Neural cell (in vitro differentiated cells): ENCODE measurements at regions not wholly inside any gene's neighbourhood (a gene's known extent, or its start where the extent isn't known, plus 50 kb on each side); places are given as distances from the start of the nearest gene placed in this dataset.

ENCODE experiments used
- H2AFZ ChIP-seq: fragments of 200-600, 300-800 bp; sonication (generic), shearing (Covaris generic); 2 replicates; pipeline ENCODE4 v1.6.0; 2014; ENCODE audit warnings: low read depth, mild to moderate bottlenecking, antibody characterized with exemption, low read length, moderate library complexity
- H3F3A ChIP-seq: fragments of 200-600 bp; shearing (Covaris generic); 2 replicates; pipeline ENCODE4 v1.6.1; 2016; ENCODE audit warnings: mild to moderate bottlenecking, moderate library complexity, mixed read lengths, antibody characterized with exemption, low read length; ENCODE audit not compliant: insufficient read depth, poor library complexity, severe bottlenecking
- H3K27ac ChIP-seq: fragments of 200-600, 300-800 bp; sonication (generic), shearing (Covaris generic); 2 replicates; pipeline ENCODE4 v1.5.1; 2014; ENCODE audit warnings: mild to moderate bottlenecking, low read length, moderate library complexity
- H3K27me3 ChIP-seq: fragments of 300-800, 200-600 bp; sonication (generic), shearing (Covaris generic); 2 replicates; pipeline ENCODE4 v1.6.0; 2014; ENCODE audit warnings: mild to moderate bottlenecking, low read depth, low read length, moderate library complexity; ENCODE audit not compliant: insufficient read depth
- H3K36me3 ChIP-seq: fragments of 300-800, 200-600 bp; sonication (generic), shearing (Covaris generic); 2 replicates; pipeline ENCODE4 v1.5.1; 2014; ENCODE audit warnings: mild to moderate bottlenecking, antibody characterized with exemption, low read length, moderate library complexity; ENCODE audit not compliant: insufficient read depth
- H3K4me2 ChIP-seq: fragments of 300-800, 200-600 bp; sonication (generic), shearing (Covaris generic); 2 replicates; pipeline ENCODE4 v1.6.0; 2014; ENCODE audit warnings: mild to moderate bottlenecking, low read length
- H3K4me3 ChIP-seq: fragments of 300-800, 200-600 bp; sonication (generic), shearing (Covaris generic); 2 replicates; pipeline ENCODE4 v1.5.1; 2014; ENCODE audit warnings: mild to moderate bottlenecking, low read length, moderate library complexity
- H3K79me2 ChIP-seq: fragments of 200-600 bp; shearing (Covaris generic); replicated peaks from 2 replicates; pipeline ENCODE4 v1.6.0; 2014; ENCODE audit warnings: mild to moderate bottlenecking, low read length, moderate library complexity; ENCODE audit not compliant: insufficient read depth
- H3K9ac ChIP-seq: fragments of 300-800, 200-600 bp; sonication (generic), shearing (Covaris generic); 2 replicates; pipeline ENCODE4 v1.6.1; 2016; ENCODE audit warnings: mild to moderate bottlenecking, low read length, mixed read lengths
- H3K9me2 ChIP-seq: fragments of 200-600 bp; shearing (Covaris generic); 2 replicates; pipeline ENCODE4 v1.6.1; 2016; ENCODE audit warnings: mild to moderate bottlenecking, low read length, mixed read lengths; ENCODE audit not compliant: insufficient read depth
- H3K9me3 ChIP-seq: fragments of 200-600, 300-800 bp; sonication (generic), shearing (Covaris generic); 2 replicates; pipeline ENCODE4 v1.6.1; 2016; ENCODE audit warnings: mild to moderate bottlenecking, mixed run types, low read length, moderate library complexity, mixed read lengths
- H4K20me1 ChIP-seq: fragments of 200-600 bp; shearing (Covaris generic); 2 replicates; pipeline ENCODE4 v1.6.1; 2016; ENCODE audit warnings: mild to moderate bottlenecking, mixed run types; ENCODE audit not compliant: insufficient read depth
- EP300 ChIP-seq: fragments of 450-650 bp; conservative IDR thresholded peaks from 2 replicates; pipeline ENCODE4 v1.6.1; 2014; ENCODE audit warnings: antibody characterized with exemption, mild to moderate bottlenecking, moderate library complexity; ENCODE audit not compliant: poor library complexity, severe bottlenecking
- EZH2 ChIP-seq: fragments of 200-600, 300-800 bp; shearing (Covaris generic), sonication (generic); IDR thresholded peaks from 2 replicates; pipeline ENCODE4 v1.6.1; 2014; ENCODE audit warnings: antibody characterized with exemption, low read length, borderline replicate concordance, mild to moderate bottlenecking; ENCODE audit not compliant: insufficient read depth, poor library complexity, severe bottlenecking
- MXI1 ChIP-seq: fragments of 450-650 bp; conservative IDR thresholded peaks from 2 replicates; pipeline ENCODE4 v1.6.1; 2014; ENCODE audit warnings: antibody characterized with exemption, mild to moderate bottlenecking; ENCODE audit not compliant: poor library complexity, severe bottlenecking
- POLR2AphosphoS5 ChIP-seq: IDR thresholded peaks from 2 replicates; pipeline ENCODE4 v1.6.1; 2012
- RAD21 ChIP-seq: fragments of 450-650 bp; conservative IDR thresholded peaks from 2 replicates; pipeline ENCODE4 v1.6.1; 2014; ENCODE audit warnings: antibody characterized with exemption, mild to moderate bottlenecking, moderate library complexity
- SMC3 ChIP-seq: fragments of 450-650 bp; conservative IDR thresholded peaks from 2 replicates; pipeline ENCODE4 v1.6.1; 2014; ENCODE audit warnings: antibody characterized with exemption, mild to moderate bottlenecking, moderate library complexity; ENCODE audit not compliant: poor library complexity
- TAF1 ChIP-seq: IDR thresholded peaks from 2 replicates; pipeline ENCODE4 v1.6.1; 2012; ENCODE audit warnings: low read depth
- TF ChIP-seq, protein P1 (sequence below): IDR thresholded peaks from 2 replicates; pipeline ENCODE4 v1.6.1; 2012; ENCODE audit warnings: borderline replicate concordance
- TF ChIP-seq, protein P2 (sequence below): fragments of 450-650 bp; IDR thresholded peaks from 2 replicates; pipeline ENCODE4 v1.5.1; 2014; ENCODE audit warnings: antibody characterized with exemption, mild to moderate bottlenecking, moderate library complexity; ENCODE audit not compliant: poor library complexity, severe bottlenecking

GRCh38 chr14:66380143-66380542 is 106.0 kb upstream of the CCDC196 start:
- Histone ChIP-seq H4K20me1 (no peaks in the 10 kb centered on the region), H3K4me2 (no peak overlapping the region), H3F3A (no peaks in the 10 kb centered on the region), H3K79me2 (no peaks in the 10 kb centered on the region), H3K36me3 (no peaks in the 10 kb centered on the region), H2AFZ (no peak overlapping the region), H3K9ac (no peak overlapping the region), H3K9me2 (no peaks in the 10 kb centered on the region), H3K4me3 (no peak overlapping the region), H3K27ac (no peak overlapping the region), H3K9me3 (no peaks in the 10 kb centered on the region), H3K27me3 (no peaks in the 10 kb centered on the region)
- TF ChIP-seq TAF1, result no peak

DNA sequence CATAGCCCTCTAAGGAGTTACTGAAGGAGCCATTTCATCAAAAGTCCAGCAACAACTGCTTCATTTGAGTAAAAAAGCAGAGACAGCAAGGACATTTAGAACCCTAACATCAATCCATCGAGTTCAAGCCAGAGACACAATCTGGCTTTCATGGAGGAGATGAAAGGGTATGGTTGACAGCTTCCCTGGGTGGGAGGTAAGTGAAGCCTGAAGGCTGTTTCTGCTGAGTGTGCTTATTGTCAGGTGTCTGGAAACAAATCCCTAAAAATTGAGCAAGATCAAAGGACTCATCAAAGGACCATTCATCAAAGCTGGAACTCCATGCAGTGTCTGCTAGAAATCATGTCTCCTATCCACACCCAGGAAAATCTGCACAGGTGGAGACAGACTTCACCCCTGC is 104.4 kb upstream of the CCDC196 start:
- no peaks in the 10 kb centered on the region for H3K9me3 ChIP-seq
- H2AFZ ChIP-seq, result no peak overlapping the region
- no peaks in the 10 kb centered on the region for H3K79me2 ChIP-seq
- no peak overlapping the region for H3K4me3 ChIP-seq
- TF ChIP-seq EZH2 (no peak), MXI1 (no peak), RAD21 (no peak), POLR2AphosphoS5 (no peak), EP300 (no peak), SMC3 (no peak), TAF1 (no peak)
- TF ChIP-seq, protein P1, sequence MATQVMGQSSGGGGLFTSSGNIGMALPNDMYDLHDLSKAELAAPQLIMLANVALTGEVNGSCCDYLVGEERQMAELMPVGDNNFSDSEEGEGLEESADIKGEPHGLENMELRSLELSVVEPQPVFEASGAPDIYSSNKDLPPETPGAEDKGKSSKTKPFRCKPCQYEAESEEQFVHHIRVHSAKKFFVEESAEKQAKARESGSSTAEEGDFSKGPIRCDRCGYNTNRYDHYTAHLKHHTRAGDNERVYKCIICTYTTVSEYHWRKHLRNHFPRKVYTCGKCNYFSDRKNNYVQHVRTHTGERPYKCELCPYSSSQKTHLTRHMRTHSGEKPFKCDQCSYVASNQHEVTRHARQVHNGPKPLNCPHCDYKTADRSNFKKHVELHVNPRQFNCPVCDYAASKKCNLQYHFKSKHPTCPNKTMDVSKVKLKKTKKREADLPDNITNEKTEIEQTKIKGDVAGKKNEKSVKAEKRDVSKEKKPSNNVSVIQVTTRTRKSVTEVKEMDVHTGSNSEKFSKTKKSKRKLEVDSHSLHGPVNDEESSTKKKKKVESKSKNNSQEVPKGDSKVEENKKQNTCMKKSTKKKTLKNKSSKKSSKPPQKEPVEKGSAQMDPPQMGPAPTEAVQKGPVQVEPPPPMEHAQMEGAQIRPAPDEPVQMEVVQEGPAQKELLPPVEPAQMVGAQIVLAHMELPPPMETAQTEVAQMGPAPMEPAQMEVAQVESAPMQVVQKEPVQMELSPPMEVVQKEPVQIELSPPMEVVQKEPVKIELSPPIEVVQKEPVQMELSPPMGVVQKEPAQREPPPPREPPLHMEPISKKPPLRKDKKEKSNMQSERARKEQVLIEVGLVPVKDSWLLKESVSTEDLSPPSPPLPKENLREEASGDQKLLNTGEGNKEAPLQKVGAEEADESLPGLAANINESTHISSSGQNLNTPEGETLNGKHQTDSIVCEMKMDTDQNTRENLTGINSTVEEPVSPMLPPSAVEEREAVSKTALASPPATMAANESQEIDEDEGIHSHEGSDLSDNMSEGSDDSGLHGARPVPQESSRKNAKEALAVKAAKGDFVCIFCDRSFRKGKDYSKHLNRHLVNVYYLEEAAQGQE, result no peak
- TF ChIP-seq, protein P2, sequence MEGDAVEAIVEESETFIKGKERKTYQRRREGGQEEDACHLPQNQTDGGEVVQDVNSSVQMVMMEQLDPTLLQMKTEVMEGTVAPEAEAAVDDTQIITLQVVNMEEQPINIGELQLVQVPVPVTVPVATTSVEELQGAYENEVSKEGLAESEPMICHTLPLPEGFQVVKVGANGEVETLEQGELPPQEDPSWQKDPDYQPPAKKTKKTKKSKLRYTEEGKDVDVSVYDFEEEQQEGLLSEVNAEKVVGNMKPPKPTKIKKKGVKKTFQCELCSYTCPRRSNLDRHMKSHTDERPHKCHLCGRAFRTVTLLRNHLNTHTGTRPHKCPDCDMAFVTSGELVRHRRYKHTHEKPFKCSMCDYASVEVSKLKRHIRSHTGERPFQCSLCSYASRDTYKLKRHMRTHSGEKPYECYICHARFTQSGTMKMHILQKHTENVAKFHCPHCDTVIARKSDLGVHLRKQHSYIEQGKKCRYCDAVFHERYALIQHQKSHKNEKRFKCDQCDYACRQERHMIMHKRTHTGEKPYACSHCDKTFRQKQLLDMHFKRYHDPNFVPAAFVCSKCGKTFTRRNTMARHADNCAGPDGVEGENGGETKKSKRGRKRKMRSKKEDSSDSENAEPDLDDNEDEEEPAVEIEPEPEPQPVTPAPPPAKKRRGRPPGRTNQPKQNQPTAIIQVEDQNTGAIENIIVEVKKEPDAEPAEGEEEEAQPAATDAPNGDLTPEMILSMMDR, result no peak
- no peaks in the 10 kb centered on the region for H3K36me3 ChIP-seq
- no peaks in the 10 kb centered on the region for H4K20me1 ChIP-seq
- no peaks in the 10 kb centered on the region for H3K9me2 ChIP-seq
- H3K27me3 ChIP-seq, result no peaks in the 10 kb centered on the region
- H3K9ac ChIP-seq, result no peak overlapping the region
- no peaks in the 10 kb centered on the region for H3F3A ChIP-seq
- no peak overlapping the region for H3K27ac ChIP-seq
- H3K4me2 ChIP-seq, result no peak overlapping the region

DNA sequence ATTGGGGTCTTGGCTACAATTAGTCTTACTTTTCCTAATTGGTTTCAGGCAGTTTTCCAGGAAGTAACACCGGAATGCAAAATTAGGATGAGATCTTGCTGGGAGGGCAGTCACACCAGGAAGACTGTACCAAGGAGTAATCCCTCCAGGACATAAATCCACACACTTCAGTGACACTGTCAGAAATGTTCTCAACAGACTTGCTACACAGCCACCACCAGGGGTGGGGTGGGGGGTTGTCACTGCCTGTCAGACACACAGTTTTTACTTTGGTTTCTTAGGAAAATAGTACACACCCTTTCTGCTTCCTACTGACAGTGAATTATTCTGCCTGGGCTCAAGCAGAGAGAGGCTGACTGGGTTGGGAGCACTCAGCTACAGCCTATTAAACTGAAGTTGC is 102.9 kb upstream of the CCDC196 start:
- Histone ChIP-seq H3K9me3 (no peaks in the 10 kb centered on the region), H4K20me1 (no peaks in the 10 kb centered on the region), H3K27ac (no peak overlapping the region), H3F3A (no peaks in the 10 kb centered on the region), H3K9ac (no peak overlapping the region), H3K9me2 (no peaks in the 10 kb centered on the region), H3K79me2 (no peaks in the 10 kb centered on the region), H3K27me3 (no peaks in the 10 kb centered on the region), H3K36me3 (no peaks in the 10 kb centered on the region), H3K4me2 (no peak overlapping the region), H2AFZ (no peak overlapping the region), H3K4me3 (no peak overlapping the region)
- no peak for TF ChIP-seq EP300
- TF ChIP-seq, protein P2, result no peak
- TF ChIP-seq TAF1, result no peak
- TF ChIP-seq RAD21, result no peak
- no peak for TF ChIP-seq EZH2
